ENCODE measurements at regions not wholly inside any gene's neighbourhood (a gene's known extent, or its start where the extent isn't known, plus 50 kb on each side); places are given as distances from the start of the nearest gene placed in this dataset.
"Not testable (repeated sequence)": the region's sequence is repeated elsewhere in the genome, so short reads cannot be mapped to it uniquely, and the experiment has no call there.

DNA sequence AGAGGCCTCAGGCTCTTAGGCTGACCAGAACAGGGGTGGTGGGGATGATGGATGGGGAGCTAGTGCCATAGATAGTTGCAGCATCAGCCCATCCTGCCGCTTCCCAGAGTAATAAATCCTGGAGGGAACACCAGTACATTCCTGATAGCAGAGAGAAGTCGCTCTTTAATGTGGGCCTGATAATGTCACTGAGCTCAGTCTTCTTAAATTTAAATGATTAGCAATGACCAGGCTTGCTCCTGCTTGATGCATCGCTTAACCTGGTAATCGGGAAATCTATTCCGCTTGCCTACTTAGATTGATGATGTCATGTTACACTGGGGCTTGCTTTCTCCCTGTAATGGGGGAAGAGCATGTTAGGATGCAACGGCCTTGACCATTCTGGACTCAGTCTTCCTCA lies 218.6 kb upstream of the PLXNA2 start:
- DNase-seq (ENCODE audit: low read depth in 1 of 2, low spot score in 1 of 2): no peak

DNA sequence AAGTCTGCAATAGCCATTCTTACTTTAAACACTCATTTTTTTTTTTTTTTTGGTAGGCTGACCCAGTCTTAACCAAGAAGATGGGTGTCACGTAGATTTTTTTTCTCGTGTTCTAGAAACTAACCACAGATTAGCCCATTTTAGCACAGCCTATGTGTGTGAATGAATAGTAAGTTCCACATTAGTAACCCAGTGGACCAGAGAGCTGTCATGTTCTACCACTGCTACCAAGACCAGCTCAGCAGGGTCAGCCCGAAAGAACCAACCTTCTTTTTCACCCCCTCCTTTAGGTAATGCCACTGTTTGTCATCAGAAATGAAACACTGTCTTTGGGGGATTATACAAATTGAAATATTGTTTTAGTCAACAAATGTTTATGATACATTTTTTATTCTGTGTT lies 221.1 kb upstream of the PLXNA2 start:
- no peak for DNase-seq (ENCODE audit: low read depth in 1 of 2, low spot score in 1 of 2)

DNA sequence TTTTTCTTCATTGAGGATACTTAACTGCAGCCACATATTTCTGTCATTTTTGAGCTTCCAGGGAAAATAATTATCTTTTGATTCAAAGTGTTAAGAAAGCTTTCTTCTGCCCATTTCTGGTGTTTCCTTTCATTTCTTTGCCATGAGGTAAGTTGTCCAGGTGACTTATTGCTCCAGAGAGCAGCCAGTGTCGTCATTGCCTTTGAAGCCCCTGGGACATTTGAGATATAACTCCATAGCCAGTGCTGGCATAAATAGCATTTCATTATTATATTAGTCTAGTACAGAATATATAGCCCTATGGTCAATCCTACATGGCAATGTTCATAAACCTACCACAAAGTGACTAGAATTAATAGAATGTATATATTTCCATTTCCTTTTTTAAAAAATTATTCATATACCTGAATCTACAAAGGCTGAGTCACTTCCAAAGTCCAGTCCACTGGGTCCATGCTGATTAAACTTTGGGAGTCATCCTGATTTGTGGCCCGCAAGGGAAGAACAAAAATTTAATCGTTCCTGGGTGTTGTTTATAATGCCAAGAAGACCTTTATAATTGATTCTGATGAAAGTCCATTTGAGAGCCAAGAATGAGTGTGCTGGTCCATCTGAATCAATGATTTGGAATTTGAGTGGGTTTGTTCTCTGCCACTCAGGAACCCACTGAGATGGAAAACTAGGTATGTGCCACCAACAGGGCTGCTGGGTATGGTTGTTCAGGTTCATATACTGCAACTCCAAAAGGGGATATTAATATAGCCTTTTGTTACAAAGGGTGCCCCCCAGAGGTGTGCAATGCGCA lies 221.8 kb upstream of the PLXNA2 start:
- no peak for DNase-seq (ENCODE audit: low read depth in 1 of 2, low spot score in 1 of 2)

DNA sequence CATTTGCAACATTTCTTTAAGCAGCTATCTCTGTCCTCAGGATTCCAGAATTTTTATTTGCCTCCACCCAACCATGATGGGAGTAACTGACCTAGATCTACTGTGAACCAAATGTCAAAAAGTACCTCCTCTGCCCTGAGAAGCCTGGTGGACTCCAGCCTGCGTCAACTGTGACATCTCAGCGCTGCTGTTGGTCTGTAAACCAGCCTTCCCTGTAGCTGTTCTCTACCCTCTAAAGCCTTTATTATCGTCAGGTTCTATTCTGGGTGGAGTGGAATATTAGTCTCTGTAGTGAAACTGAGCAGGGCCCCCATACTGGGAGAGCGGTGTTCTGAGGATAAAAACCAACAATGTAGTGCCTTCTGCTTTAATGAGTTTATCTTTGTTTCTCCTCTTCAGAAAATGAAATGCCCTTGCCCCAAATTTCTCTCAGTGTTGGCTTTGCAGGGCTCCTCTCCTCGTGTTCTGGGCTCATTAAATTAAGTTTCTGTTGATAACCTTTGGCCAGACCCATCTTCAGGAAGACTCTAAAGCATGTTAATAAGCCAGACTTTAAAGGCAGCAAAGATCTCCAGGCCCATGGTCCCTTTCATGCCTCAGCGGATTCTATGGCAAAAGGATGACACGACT lies 223.1 kb upstream of the PLXNA2 start:
- DNase-seq (ENCODE audit: low read depth in 1 of 2, low spot score in 1 of 2): no peak

DNA sequence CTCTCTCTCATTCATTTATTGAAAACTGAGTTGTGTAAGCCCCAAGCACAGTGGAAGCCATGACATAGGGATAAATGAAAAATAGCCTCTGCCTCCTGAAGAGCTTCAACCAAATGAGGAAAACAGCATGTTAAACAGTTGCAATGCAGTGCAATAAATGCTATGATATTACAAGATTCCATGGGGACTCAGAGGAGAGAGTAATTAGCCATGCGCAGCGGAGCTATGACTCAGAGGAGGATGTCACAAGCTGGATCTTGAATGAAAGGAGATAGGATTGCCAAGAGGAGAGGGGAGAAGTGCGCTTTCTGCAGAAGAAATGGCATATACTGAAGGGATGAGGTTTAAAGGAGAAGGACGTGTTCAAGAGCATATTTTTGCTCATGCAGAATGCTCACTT lies 231.3 kb upstream of the PLXNA2 start:
- DNase-seq (ENCODE audit: low read depth in 1 of 2, low spot score in 1 of 2): no peak

DNA sequence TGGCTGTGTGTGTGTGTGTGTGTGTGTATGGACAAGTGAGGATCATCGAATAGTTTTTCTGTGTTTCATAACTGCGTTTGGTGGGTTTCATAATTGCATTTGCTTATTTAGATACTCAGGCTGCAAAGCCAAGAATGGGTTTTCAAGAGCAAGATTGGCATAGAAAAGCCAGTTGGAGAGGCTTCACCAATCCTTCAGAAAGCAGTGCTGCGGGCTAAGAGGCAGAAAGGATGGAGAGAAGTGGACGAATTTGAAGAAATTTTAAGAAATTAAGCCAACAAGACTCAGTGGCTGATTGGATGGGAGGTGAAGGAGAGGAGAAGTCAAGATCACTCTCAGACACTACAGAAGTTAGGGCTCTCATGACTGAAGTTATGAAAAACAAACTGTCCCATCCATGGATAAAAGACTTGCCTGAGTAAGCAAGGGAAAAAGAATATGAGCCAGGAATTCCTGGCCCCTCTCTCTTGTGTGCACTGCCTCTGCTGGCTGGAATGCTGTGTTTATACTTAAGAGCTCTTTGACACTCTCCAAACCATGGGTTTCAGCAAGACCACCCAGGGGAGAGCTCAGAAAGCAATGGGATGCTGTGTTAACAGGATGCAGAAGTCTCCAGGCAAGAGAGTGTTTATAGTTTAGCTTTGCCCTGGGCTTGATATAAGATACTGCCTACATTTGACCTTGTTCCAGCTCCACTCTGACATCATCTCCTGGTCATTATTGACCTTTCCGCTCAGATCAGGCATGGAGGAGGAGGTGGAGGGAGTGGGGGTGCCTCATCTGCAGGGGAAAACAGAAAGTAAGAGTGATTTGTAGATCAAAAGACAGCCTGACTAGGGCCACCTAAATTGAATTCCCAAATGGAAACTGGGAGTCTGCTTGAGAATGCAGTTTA lies 232.0 kb upstream of the PLXNA2 start:
- DNase-seq (ENCODE audit: low read depth in 1 of 2, low spot score in 1 of 2): no peak

DNA sequence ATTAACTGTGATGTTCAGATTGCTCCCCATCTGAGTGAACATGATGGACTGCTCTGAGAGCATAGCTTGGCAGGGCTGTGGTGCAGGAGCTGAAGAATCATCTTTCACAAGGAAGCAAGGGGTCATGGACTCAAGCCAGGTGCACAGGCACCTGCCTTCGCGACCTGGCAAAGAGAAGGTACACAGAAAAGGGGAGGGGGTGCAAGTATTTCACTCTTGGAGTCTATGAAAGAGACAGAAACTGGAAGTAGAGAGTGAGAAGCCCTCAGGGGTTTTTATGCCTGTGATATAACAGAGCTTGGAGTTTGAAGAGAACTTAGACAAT lies 232.6 kb upstream of the PLXNA2 start:
- DNase-seq (ENCODE audit: low read depth in 1 of 2, low spot score in 1 of 2): no peak

DNA sequence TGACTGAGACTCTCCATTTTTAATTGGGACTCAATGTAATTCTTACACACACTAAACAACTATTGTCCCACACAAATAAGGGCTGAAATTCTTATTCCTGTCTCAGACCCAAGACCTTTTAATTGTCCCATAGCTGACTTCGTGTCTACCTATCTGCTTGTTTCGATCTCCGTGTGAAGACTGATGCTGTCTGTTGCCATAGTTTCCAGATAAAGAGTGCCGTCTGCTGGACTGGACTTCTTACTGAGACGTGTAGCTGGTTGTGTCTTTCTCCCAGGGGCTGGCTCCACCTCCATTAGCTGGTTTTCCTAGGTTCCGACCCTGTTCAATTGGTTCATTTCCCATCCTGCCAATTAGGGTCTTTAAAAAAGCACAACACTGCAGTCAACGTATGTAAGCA lies 235.3 kb upstream of the PLXNA2 start:
- no peak for DNase-seq (ENCODE audit: low read depth in 1 of 2, low spot score in 1 of 2)

DNA sequence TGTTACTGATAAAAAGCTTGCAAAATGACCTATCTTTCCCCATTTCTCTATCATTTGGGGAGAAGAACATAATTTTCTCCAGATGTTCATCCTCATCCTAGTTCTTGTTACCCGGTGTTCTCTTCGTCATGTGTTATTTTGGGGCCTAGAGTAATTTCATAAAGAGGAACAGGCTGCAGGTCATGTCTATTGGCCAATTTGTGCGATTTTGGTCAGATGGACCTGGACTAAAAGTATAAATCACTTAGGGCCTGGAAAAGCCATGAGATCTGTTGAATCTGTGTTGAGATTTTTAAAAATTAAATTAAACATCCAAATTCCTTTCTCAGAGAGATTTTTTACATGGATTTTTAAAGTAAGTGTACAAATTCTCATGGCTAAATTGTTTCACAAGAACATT lies 241.3 kb upstream of the PLXNA2 start:
- DNase-seq (ENCODE audit: low read depth in 1 of 2, low spot score in 1 of 2): no peak

DNA sequence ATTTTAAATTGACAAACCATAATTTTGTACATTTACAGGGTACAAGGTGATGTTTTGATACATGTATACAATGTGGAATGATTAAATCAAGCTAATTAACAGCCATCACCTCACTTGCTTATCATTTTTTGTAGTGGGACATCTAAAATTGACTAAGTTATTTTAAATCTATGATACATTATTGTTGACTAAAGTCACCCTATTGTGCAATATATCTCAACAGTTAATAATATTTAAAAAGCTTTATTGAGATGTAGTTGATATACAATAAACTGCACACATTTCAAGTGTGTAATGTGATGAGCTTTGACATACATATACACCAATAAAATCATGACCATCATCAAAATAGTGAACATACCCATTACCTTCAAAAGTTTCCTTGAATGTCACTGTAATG lies 242.5 kb upstream of the PLXNA2 start:
- no peak for DNase-seq (ENCODE audit: low read depth in 1 of 2, low spot score in 1 of 2)

DNA sequence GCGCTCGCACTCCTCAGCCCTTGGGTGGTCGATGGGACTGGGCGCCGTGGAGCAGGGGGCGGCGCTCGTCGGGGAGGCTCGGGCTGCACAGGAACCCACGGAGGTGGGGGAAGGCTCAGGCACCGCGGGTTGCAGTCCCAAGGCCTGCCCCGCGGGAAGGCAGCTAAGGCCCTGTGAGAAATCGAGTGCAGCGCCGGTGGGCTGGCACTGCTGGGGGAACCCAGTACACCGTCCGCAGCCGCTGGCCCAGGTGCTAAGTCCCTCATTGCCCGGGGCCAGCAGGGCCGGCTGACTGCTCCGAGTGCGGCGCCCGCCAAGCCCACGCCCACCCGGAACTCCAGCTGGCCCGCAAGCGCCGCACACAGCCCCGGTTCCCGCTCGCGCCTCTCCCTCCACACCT lies 244.2 kb upstream of the PLXNA2 start:
- not testable (repeated sequence) for DNase-seq (ENCODE audit: low read depth in 1 of 2, low spot score in 1 of 2)

DNA sequence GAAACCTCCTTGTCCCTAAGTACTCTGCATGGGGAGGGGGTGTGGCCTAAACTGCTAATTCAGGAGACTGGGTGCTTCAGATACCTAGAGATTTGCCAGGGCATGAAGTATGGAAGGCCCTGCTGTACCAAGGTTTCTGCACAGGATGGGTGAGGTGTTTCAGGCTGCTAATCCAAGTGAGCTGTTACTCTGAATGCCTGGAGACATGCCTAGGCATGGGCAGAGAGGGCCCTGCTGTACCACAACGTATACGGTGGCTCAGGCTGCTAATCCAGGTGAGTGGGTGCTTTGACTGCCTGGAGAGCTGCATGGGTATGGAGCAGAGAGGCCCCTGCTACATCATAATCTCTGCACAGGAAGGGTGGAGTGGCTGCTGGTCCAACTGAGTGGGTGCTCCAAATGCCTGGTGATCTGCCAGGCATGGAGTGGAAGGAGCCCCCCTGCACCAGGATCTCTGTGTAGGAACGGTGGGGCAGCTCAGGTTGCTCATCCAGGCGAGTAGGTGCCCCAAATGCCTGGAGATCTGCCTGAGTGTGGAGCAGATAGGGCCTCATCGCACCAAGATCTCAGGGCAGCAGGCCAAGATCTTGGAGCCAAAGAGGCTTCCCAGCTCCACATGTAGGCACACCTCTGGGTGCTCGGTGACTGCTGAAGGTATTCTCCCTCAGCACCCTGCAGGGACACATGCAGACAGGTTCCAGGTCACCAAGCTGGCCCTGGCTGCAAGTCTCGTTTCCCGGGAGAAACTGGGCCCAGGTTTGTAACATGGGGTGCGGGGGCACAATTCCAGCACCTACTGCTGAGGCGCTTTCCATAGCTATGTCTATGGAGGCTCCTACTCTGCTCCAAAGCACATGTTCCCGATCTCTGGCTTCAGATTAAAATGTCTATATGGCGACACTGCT lies 252.5 kb upstream of the PLXNA2 start:
- no peak for DNase-seq (ENCODE audit: low read depth in 1 of 2, low spot score in 1 of 2)

DNA sequence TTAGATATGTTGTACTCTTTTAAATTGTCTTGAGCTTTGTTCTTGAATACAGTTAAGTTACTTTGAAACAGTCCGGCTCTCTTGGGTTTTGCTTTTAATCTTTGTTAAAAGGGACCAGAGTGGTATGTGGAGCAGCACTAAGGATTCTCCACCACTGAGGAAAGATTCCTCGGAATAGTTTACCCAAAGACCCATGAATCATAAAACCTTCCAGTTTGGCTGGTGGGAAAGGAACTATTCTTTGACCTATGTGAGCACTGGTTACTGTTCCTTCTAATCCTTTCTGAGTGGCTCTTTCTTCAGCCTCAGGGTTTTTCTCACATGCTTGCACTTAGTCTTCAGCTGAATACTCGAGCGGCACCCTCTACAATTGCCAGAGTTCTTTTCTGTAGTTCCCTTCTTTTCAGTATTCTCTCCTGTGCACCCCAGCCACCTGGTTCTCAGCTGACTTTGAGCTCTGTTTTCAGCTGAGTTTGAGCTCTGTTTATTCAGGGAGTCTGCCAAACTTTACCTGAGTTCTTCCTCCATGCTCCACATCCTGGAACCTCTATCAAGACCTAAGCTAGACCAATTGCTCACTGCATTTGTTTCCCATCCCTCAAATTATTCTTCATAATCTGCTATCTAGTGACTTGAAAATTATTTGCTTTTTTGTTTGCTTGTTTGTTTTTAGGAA lies 253.8 kb upstream of the PLXNA2 start:
- DNase-seq (ENCODE audit: low read depth in 1 of 2, low spot score in 1 of 2): no peak

DNA sequence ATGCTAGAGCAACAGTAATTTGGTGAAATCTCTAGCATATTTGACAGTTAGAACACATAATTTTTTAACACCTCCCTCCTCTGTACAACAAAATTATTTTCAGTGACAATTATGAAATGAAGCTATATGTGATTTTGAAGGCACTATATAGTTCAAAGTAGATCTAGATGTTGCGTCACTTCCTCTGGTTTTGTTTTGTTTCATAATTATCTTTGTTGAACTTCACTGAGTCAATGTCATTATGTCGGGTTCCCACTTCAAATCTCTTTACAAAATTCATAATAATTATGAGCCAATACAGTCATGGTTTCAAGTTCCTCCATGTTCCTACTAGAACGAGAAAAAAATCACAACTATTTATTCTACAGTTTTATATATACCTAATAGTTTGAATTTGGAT lies 254.8 kb upstream of the PLXNA2 start:
- DNase-seq (ENCODE audit: low read depth in 1 of 2, low spot score in 1 of 2): no peak

DNA sequence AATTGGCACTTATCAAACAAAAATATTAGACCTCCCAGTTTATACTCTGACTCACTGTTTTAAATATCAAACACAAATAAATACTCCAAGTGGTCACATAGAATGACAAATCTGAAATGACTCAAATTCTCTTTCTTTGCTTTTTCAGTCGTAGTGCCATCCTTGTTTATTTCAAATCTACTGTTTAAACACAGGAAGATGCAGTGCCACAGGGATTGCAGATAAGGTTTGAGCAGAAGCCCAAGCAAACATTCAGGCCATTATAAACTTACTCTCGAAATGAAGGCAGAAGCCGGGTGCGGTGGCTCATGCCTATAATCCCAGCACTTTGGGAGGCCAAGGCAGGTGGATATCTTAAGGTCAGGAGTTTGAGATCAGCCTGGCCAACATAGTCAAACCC lies 255.4 kb upstream of the PLXNA2 start:
- no peak for DNase-seq (ENCODE audit: low read depth in 1 of 2, low spot score in 1 of 2)

DNA sequence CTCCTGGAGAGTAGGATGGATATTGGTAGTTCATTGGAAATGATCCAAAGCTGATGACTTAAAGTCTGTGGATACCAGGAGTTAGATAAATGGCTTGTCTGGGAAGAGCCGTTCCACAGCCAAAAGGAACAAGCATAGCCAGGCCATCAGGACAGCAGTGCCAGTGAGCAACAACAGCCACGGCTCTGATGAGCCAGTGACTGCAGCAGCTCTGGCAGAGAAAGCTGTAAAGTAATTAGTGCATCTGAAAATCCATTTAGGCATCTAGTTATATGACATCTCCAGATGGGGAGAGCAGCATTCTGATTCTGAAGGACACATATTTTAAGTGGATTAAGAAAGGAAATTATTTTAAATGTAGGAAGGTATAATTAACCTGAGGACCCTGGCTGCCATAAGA lies 256.2 kb upstream of the PLXNA2 start:
- no peak for DNase-seq (ENCODE audit: low read depth in 1 of 2, low spot score in 1 of 2)

DNA sequence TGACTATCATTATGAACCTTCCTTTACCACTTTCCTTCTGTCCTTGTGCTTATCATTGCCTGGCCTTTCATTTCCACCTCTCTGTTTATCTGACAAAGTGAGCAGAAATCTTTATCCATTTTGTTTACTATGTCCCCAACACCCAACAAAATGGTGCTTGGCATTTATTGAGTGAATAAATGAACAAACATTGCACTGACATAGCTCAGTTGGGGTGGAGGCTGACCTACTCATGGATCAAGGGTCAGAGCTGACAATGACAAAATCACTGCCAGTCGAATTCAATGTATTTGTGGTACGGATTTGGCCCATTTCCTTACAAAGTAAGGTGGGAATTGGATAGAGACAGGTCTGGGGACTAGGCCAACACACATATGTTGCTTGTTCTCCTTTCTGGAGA lies 257.4 kb upstream of the PLXNA2 start:
- DNase-seq (ENCODE audit: low read depth in 1 of 2, low spot score in 1 of 2): no peak

DNA sequence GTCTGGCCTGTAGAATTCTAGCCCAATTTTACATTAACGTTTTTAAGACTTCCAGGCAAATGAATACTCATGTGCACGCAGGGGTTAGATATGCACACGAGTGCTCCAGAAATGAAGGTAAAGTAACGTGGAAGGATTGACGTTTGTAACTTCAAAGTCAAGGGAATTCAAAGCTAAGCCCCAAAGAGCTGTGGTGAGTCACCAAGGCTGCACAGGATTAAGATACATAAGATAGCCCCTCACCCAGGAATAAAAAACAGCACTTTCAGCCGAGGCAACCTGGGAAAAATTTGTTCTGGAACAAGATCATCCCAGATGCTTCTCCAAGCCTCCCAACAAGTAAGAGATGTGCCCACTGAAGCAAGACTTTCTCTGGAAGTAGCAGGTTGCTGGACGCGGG lies 259.6 kb upstream of the PLXNA2 start:
- no peak for DNase-seq (ENCODE audit: low read depth in 1 of 2, low spot score in 1 of 2)

DNA sequence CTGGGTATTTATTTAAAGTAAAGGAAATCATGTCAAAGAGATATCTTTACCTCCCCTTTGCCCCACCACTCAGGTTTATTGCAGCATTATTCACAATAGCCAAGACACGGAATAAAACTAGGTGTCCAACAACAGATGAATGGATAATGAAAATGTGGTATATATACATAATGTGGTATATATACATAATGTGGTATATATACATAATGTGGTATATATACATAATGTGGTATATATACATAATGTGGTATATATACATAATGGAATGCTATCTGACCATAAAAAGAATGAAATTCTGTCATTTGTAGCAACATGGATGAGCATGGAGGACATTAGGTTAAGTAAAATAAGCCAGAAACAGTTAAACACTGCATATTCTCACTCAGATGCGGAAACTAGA lies 262.6 kb upstream of the PLXNA2 start:
- DNase-seq (ENCODE audit: low read depth in 1 of 2, low spot score in 1 of 2): no peak

DNA sequence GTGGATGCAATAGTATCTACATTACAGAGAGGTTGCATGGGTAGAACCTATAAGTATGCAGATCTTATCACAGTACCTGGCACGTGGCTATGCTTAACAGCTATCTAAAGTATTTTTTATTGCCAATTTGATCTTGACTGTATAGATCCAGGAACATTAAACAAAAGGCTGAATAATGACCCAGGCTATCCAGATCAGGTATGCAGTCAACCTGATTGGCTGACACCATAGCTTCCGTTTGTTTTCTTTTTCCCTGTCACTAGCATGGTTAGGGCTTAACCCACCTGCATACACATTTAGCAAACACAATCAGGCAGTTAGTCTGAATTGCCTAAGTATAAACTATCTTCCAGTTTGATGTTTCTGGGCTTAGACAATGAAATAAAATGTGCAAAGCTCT lies 264.9 kb upstream of the PLXNA2 start:
- DNase-seq (ENCODE audit: low read depth in 1 of 2, low spot score in 1 of 2): no peak

All from stimulated activated CD4-positive, alpha-beta T cell treated with anti-CD3 and anti-CD28 coated beads, Interleukin-15, amount 100 ng/mL, for 1 hour (primary cell).